CD14-positive monocyte (primary cell): ENCODE measurements at regions not wholly inside any gene's neighbourhood (a gene's known extent, or its start where the extent isn't known, plus 50 kb on each side); places are given as distances from the start of the nearest gene placed in this dataset.

ENCODE experiments used
- DNase-seq, 3 donors: peaks; one replicate each; pipeline ENCODE4 v3.0.0-alpha.2; 2011 to 2022
- H2AFZ ChIP-seq: 2 replicates; pipeline ENCODE4 v1.6.0; 2012; ENCODE audit warnings: mild to moderate bottlenecking, low read depth, low read length, inconsistent platforms; ENCODE audit not compliant: insufficient read depth, poor library complexity, severe bottlenecking
- H3K27ac ChIP-seq, 2 donors: 1 replicate in 1 of 2; 2 replicates in 1 of 2; pipeline ENCODE4 v1.5.1; 2012 to 2013; ENCODE audit warnings: low read length in 2 of 2, control low read depth in 1 of 2, inconsistent platforms in 1 of 2, low read depth in 1 of 2, mild to moderate bottlenecking in 1 of 2
- H3K27me3 ChIP-seq, 2 donors: one replicate each; pipeline versions ENCODE4 v1.6.0 to v1.6.1; 2011 to 2013; ENCODE audit warnings: low read length in 2 of 2; ENCODE audit not compliant: control insufficient read depth in 2 of 2, insufficient read depth in 2 of 2
- H3K36me3 ChIP-seq, 2 donors: replicated peaks in 1 of 2; 1 replicate in 1 of 2; 2 replicates in 1 of 2; pipeline versions ENCODE4 v1.5.1 to v1.6.1; 2012 to 2013; ENCODE audit warnings: low read length in 2 of 2, control low read depth in 1 of 2, inconsistent platforms in 1 of 2, mild to moderate bottlenecking in 1 of 2; ENCODE audit not compliant: insufficient read depth in 2 of 2, control insufficient read depth in 1 of 2
- H3K4me1 ChIP-seq, 2 donors: 1 replicate in 1 of 2; 2 replicates in 1 of 2; pipeline versions ENCODE4 v1.5.1 to v1.6.1; 2012 to 2013; ENCODE audit warnings: low read length in 2 of 2, control low read depth in 1 of 2, inconsistent platforms in 1 of 2, mild to moderate bottlenecking in 1 of 2, moderate library complexity in 1 of 2; ENCODE audit not compliant: insufficient read depth in 2 of 2, control insufficient read depth in 1 of 2
- H3K4me2 ChIP-seq: replicated peaks from 2 replicates; pipeline ENCODE3; 2012; ENCODE audit warnings: low read length, moderate library complexity, mild to moderate bottlenecking; ENCODE audit not compliant: poor library complexity, severe bottlenecking; ENCODE audit errors: extremely low read depth
- H3K4me3 ChIP-seq, 3 experiments: fragments of 200-600 bp in 1 of 3; sonication (generic) in 1 of 3; replicated peaks in 1 of 3; 1 replicate in 2 of 3; 2 replicates in 1 of 3; pipeline ENCODE4 v1.5.1; 2011 to 2013; ENCODE audit warnings: low read length in 3 of 3, mild to moderate bottlenecking in 3 of 3, control low read depth in 2 of 3, low read depth in 2 of 3, inconsistent platforms in 1 of 3, moderate library complexity in 1 of 3
- H3K79me2 ChIP-seq: 2 replicates; pipeline ENCODE4 v1.6.0; 2012; ENCODE audit warnings: mild to moderate bottlenecking, control low read depth, inconsistent platforms, low read length, moderate library complexity; ENCODE audit not compliant: insufficient read depth
- H3K9ac ChIP-seq: 2 replicates; pipeline ENCODE4 v1.6.0; 2017; ENCODE audit warnings: low read length, mild to moderate bottlenecking; ENCODE audit not compliant: insufficient read depth, poor library complexity, severe bottlenecking
- H3K9me3 ChIP-seq, 2 donors: replicated peaks in 1 of 2; 1 replicate in 1 of 2; 2 replicates in 1 of 2; pipeline versions ENCODE4 v1.5.1 to v1.6.1; 2012 to 2013; ENCODE audit warnings: low read length in 2 of 2, control low read depth in 1 of 2; ENCODE audit not compliant: control insufficient read depth in 1 of 2, insufficient read depth in 1 of 2
- H4K20me1 ChIP-seq: 2 replicates; pipeline ENCODE4 v1.6.0; 2012; ENCODE audit warnings: mild to moderate bottlenecking, low read length, control low read depth, moderate library complexity; ENCODE audit not compliant: insufficient read depth
- H3K27ac Mint-ChIP-seq, 7 donors: one replicate each; pipeline ENCODE4 v1.8.0; 2020; ENCODE audit warnings: mild to moderate bottlenecking in 7 of 7, mixed read lengths in 7 of 7, moderate library complexity in 6 of 7, inconsistent platforms in 2 of 7
- H3K27me3 Mint-ChIP-seq, 3 donors: one replicate each; pipeline ENCODE4 v1.8.0; 2021 to 2022; ENCODE audit warnings: low read depth in 3 of 3, mild to moderate bottlenecking in 3 of 3, mixed read lengths in 3 of 3, moderate library complexity in 3 of 3, inconsistent platforms in 1 of 3
- H3K36me3 Mint-ChIP-seq, 2 donors: one replicate each; pipeline ENCODE4 v1.8.0; 2020; ENCODE audit warnings: mixed read lengths in 2 of 2, inconsistent platforms in 1 of 2, mild to moderate bottlenecking in 1 of 2
- H3K4me1 Mint-ChIP-seq: one replicate; pipeline ENCODE4 v1.8.0; 2020; ENCODE audit warnings: mild to moderate bottlenecking, mixed read lengths
- H3K4me3 Mint-ChIP-seq, 2 donors: one replicate each; pipeline ENCODE4 v1.8.0; 2020; ENCODE audit warnings: mild to moderate bottlenecking in 2 of 2, mixed read lengths in 2 of 2, moderate library complexity in 1 of 2
- H3K9me3 Mint-ChIP-seq, 7 donors: one replicate each; pipeline ENCODE4 v1.8.0; 2020 to 2022; ENCODE audit warnings: mixed read lengths in 7 of 7, mild to moderate bottlenecking in 6 of 7, moderate library complexity in 6 of 7, inconsistent platforms in 2 of 7
- WGBS: methylation state at CpG from one replicate; pipeline ENCODE4 v1.1.5; 2013; ENCODE audit warnings: missing lambda C conversion rate; ENCODE audit not compliant: insufficient coverage; 5-methylcytosine and 5-hydroxymethylcytosine counted together
- intact Hi-C, 2 donors: fragments of 100-400 bp; cut with micrococcal nuclease; formaldehyde crosslinking; loops; one replicate each; pipeline versions ENCODE4 v1.15.0 to v1.15.1; 2023
- TF ChIP-seq, protein P1 (sequence below): fragments of 200-600 bp; IDR thresholded peaks from one replicate; pipeline ENCODE4 v1.8.0; 2022; ENCODE audit warnings: antibody characterized with exemption, mild to moderate bottlenecking

DNA sequence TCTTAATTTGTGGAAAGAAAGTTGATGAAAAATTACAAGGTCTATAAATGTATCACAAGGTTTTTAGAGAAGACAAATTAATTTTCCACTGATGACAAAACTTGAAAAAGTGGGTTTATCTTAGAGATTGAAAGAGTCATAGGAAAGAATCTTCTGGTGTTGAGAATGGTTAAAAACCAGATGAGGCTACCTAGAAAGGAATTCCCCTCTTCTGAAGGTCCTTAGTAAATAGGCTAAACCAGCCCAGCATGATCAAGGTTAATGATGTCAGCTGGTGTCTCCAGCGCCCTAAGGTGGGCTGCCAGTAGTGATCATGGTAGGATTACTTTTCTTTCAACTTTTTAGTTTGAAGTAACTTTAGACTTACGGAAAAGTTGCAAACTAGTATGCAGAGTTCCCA lies 71.8 kb upstream of the PGRMC2 start:
- no peak overlapping the region for H3K9ac ChIP-seq
- no peak for DNase-seq
- no peaks in the 10 kb centered on the region for H3K79me2 ChIP-seq
- H3K27me3 ChIP-seq = no peaks in the 10 kb centered on the region
- no peak overlapping the region for H3K4me3 Mint-ChIP-seq
- no peak overlapping the region for H3K4me3 ChIP-seq
- no peak overlapping the region for H3K27ac Mint-ChIP-seq
- no peaks in the 10 kb centered on the region for H3K4me1 Mint-ChIP-seq
- H3K27ac ChIP-seq = no peak overlapping the region
- H3K9me3 Mint-ChIP-seq = peaks cover 0 to 6% (median 0%) of the 10 kb centered on the region in 7 donors
- no peaks in the 10 kb centered on the region for H4K20me1 ChIP-seq
- H3K36me3 Mint-ChIP-seq = no peaks in the 10 kb centered on the region
- H3K4me2 ChIP-seq = no peak overlapping the region
- intact Hi-C loops = no loop called here
- no CpG with 5 or more reads among the region's 2 CpGs for WGBS
- TF ChIP-seq, protein P1, sequence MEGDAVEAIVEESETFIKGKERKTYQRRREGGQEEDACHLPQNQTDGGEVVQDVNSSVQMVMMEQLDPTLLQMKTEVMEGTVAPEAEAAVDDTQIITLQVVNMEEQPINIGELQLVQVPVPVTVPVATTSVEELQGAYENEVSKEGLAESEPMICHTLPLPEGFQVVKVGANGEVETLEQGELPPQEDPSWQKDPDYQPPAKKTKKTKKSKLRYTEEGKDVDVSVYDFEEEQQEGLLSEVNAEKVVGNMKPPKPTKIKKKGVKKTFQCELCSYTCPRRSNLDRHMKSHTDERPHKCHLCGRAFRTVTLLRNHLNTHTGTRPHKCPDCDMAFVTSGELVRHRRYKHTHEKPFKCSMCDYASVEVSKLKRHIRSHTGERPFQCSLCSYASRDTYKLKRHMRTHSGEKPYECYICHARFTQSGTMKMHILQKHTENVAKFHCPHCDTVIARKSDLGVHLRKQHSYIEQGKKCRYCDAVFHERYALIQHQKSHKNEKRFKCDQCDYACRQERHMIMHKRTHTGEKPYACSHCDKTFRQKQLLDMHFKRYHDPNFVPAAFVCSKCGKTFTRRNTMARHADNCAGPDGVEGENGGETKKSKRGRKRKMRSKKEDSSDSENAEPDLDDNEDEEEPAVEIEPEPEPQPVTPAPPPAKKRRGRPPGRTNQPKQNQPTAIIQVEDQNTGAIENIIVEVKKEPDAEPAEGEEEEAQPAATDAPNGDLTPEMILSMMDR = no peak
- H2AFZ ChIP-seq = no peak overlapping the region
- H3K9me3 ChIP-seq = peaks cover 0 to 6% of the 10 kb centered on the region in 2 donors
- H3K27me3 Mint-ChIP-seq = no peaks in the 10 kb centered on the region
- no peaks in the 10 kb centered on the region for H3K36me3 ChIP-seq
- H3K4me1 ChIP-seq = no peaks in the 10 kb centered on the region

DNA sequence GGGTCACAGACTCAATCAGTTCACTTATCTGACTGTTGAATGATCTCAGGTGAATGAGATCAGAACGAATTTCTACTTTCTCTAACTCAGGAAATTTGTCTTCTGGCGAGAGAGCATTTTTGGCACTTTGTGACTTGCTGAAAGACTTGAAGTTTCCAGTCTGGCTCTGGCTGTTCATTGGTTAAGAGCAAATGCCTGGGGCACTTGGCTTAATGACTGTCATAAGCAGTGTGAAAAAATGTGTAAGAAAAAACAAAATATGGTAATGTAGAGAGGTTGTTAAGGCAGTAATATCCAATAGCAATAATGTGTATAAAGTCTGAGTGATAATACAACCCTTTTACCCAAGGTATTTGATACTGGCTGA lies 71.3 kb upstream of the PGRMC2 start:
- intact Hi-C loops = no loop called here
- Mint-ChIP-seq H3K36me3 (no peaks in the 10 kb centered on the region), H3K27me3 (no peaks in the 10 kb centered on the region), H3K4me1 (no peaks in the 10 kb centered on the region), H3K4me3 (no peak overlapping the region), H3K27ac (no peak overlapping the region), H3K9me3 (peaks cover 0 to 7% (median 0%) of the 10 kb centered on the region in 7 donors)
- Histone ChIP-seq H4K20me1 (no peaks in the 10 kb centered on the region), H3K36me3 (no peaks in the 10 kb centered on the region), H3K9me3 (peaks cover 0 to 6% of the 10 kb centered on the region in 2 donors), H3K9ac (no peak overlapping the region), H2AFZ (no peak overlapping the region), H3K27me3 (no peaks in the 10 kb centered on the region), H3K4me1 (no peaks in the 10 kb centered on the region), H3K4me2 (no peak overlapping the region), H3K27ac (no peak overlapping the region), H3K4me3 (no peak overlapping the region), H3K79me2 (no peaks in the 10 kb centered on the region)
- DNase-seq = no peak
- WGBS = no CpG with 5 or more reads among the region's 2 CpGs
- TF ChIP-seq, protein P1 = no peak
